ENCODE measurements at regions not wholly inside any gene's neighbourhood (a gene's known extent, or its start where the extent isn't known, plus 50 kb on each side); places are given as distances from the start of the nearest gene placed in this dataset.

- TF ChIP-seq EZH2 (IDR thresholded peaks at IDR 0.05) = no peak
- peak; percentile 29 for TF ChIP-seq CTCF (IDR thresholded peaks at IDR 0.05)
These were observed 614.6 kb upstream of the SOX11 start for GRCh38 chr2:5077479-5078089.

All from neural progenitor cell (in vitro differentiated cells).